T-cell (primary cell): ENCODE measurements at regions not wholly inside any gene's neighbourhood (a gene's known extent, or its start where the extent isn't known, plus 50 kb on each side); places are given as distances from the start of the nearest gene placed in this dataset.

Source experiments
- ATAC-seq, 4 experiments: fragments of 200-7000 bp in 3 of 4; fragments of 150-1000 bp in 1 of 4; cut with Tn5 transposase; replicated peaks in 1 of 4; 1 replicate in 3 of 4; 2 replicates in 1 of 4; pipeline ENCODE4 v1.10.0; 2021; ENCODE audit warnings: moderate library complexity in 3 of 4, mild to moderate bottlenecking in 2 of 4, moderate number of reproducible peaks in 1 of 4
- CTCF ChIA-PET, 2 donors: fragments of 300-600 bp; sonication (Branson Sonifier 250); formaldehyde crosslinking; loops; one replicate each; lab custom pipeline; 2022; ENCODE audit warnings: antibody characterized with exemption in 2 of 2; lab: Charles Lee
- POLR2A ChIA-PET, 2 donors: fragments of 300-600 bp; sonication (Branson Sonifier 250); formaldehyde crosslinking; loops; one replicate each; lab custom pipeline; 2022; ENCODE audit warnings: antibody characterized with exemption in 2 of 2; lab: Charles Lee
- DNase-seq, 35 experiments: peaks; one replicate each; pipeline versions ENCODE4 v3.0.0 to v3.0.0-alpha.2; 2013 to 2023
- H3K27ac ChIP-seq: one replicate; pipeline ENCODE4 v1.5.1; 2013; ENCODE audit warnings: low read length
- H3K27me3 ChIP-seq, 2 experiments: replicated peaks in 1 of 2; 1 replicate in 1 of 2; 2 replicates in 1 of 2; pipeline versions ENCODE4 v1.6.1 to v1.7.0; 2013; ENCODE audit warnings: low read length in 1 of 2, mixed read lengths in 1 of 2; ENCODE audit not compliant: control insufficient read depth in 2 of 2, insufficient read depth in 2 of 2; ENCODE audit errors: extremely low read depth in 1 of 2
- H3K36me3 ChIP-seq, 2 donors: 1 replicate in 1 of 2; 2 replicates in 1 of 2; pipeline versions ENCODE4 v1.6.1 to v1.7.0; 2013; ENCODE audit warnings: low read length in 1 of 2; ENCODE audit not compliant: control insufficient read depth in 2 of 2, insufficient read depth in 1 of 2; ENCODE audit errors: extremely low read depth in 1 of 2
- H3K4me1 ChIP-seq, 2 experiments: 1 replicate in 1 of 2; 2 replicates in 1 of 2; pipeline versions ENCODE4 v1.6.1 to v1.7.0; 2013; ENCODE audit warnings: low read length in 2 of 2, mixed read lengths in 1 of 2; ENCODE audit not compliant: insufficient read depth in 2 of 2, control insufficient read depth in 1 of 2; ENCODE audit errors: extremely low read depth in 1 of 2
- H3K4me3 ChIP-seq, 2 donors: 1 replicate in 1 of 2; 2 replicates in 1 of 2; pipeline versions ENCODE4 v1.5.1 to v1.7.0; 2013; ENCODE audit warnings: mild to moderate bottlenecking in 2 of 2, low read length in 1 of 2, moderate library complexity in 1 of 2; ENCODE audit not compliant: control insufficient read depth in 1 of 2; ENCODE audit errors: extremely low read depth in 1 of 2
- H3K9me3 ChIP-seq: 2 replicates; pipeline ENCODE4 v1.7.0; 2013
- H3K27ac Mint-ChIP-seq, 2 donors: one replicate each; pipeline ENCODE4 v1.8.0; 2020 to 2021; ENCODE audit warnings: mild to moderate bottlenecking in 2 of 2, mixed read lengths in 2 of 2
- H3K27me3 Mint-ChIP-seq, 2 donors: one replicate each; pipeline ENCODE4 v1.8.0; 2021 to 2022; ENCODE audit warnings: mixed read lengths in 2 of 2
- H3K36me3 Mint-ChIP-seq: one replicate; pipeline ENCODE4 v1.8.0; 2021; ENCODE audit warnings: mixed read lengths
- H3K4me1 Mint-ChIP-seq, 3 donors: one replicate each; pipeline ENCODE4 v1.8.0; 2020 to 2022; ENCODE audit warnings: mixed read lengths in 3 of 3, mild to moderate bottlenecking in 1 of 3
- H3K4me3 Mint-ChIP-seq, 3 donors: one replicate each; pipeline ENCODE4 v1.8.0; 2020 to 2022; ENCODE audit warnings: mild to moderate bottlenecking in 3 of 3, mixed read lengths in 3 of 3, moderate library complexity in 3 of 3
- H3K9me3 Mint-ChIP-seq, 3 donors: one replicate each; pipeline ENCODE4 v1.8.0; 2020 to 2022; ENCODE audit warnings: mixed read lengths in 3 of 3
- WGBS: methylation state at CpG from one replicate; pipeline ENCODE4 v1.1.5; 2013; ENCODE audit warnings: missing lambda C conversion rate; ENCODE audit not compliant: insufficient coverage; 5-methylcytosine and 5-hydroxymethylcytosine counted together

DNA sequence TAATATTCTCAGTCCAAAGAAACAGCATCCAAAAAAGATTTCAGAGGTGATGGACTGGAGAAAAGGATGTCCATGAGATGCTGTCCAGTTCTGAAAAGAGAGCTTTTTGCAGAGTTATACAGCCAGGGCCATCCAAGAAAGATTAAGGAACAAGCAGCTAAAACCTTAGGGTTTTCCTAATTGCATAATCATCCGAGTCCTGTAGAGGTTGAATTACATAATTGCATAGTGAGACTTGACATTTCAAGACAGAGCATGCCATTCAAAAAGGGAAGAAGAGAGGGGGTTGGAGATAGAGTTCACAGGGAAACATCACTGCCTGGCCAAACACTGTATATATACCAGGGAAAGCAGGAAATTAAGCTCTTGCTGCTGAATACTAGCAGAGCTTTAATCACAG, 1729.2 kb upstream of the WWC1 start:
- Mint-ChIP-seq H3K27ac (no peak overlapping the region), H3K4me3 (no peak overlapping the region), H3K36me3 (no peaks in the 10 kb centered on the region), H3K27me3 (no peaks in the 10 kb centered on the region), H3K4me1 (no peaks in the 10 kb centered on the region), H3K9me3 (peaks cover 16 to 25% (median 18%) of the 10 kb centered on the region in 3 donors)
- ATAC-seq: no peak
- no peaks in the 10 kb centered on the region for H3K36me3 ChIP-seq
- CTCF ChIA-PET: no interaction called here
- no peak for DNase-seq
- H3K4me3 ChIP-seq: no peak overlapping the region
- no peaks in the 10 kb centered on the region for H3K4me1 ChIP-seq
- POLR2A ChIA-PET: no interaction called here
- H3K27ac ChIP-seq: no peak overlapping the region
- H3K9me3 ChIP-seq: no peaks in the 10 kb centered on the region
- no peaks in the 10 kb centered on the region for H3K27me3 ChIP-seq
- 40% methylated on average over 1 of the region's 1 CpG for WGBS

DNA sequence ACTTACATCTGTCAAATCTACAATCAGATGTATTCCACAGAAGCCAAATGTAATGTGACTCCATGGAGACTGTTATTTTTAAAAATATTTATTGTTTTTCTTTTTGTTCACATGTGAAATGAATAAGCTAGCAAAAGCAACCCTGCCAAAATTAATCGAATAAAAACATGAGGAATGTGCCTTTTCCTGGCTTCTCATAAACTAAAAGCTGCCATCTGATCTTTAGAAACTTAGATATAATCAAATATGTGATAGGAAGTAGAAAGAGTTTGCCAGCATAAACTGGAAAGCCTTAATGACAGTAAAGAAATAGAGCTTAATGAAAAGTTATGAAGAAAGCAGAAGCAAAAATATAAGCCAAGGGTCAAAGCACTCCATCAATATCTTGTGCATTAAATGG, 1724.7 kb upstream of the WWC1 start:
- no peaks in the 10 kb centered on the region for H3K27me3 Mint-ChIP-seq
- H3K27ac Mint-ChIP-seq: no peak overlapping the region
- no peaks in the 10 kb centered on the region for H3K27me3 ChIP-seq
- WGBS: no CpG with 5 or more reads among the region's 1 CpG
- DNase-seq: no peak
- H3K9me3 ChIP-seq: no peaks in the 10 kb centered on the region
- H3K9me3 Mint-ChIP-seq: peaks cover 16 to 23% (median 21%) of the 10 kb centered on the region in 3 donors
- no peak overlapping the region for H3K27ac ChIP-seq
- no peaks in the 10 kb centered on the region for H3K36me3 Mint-ChIP-seq
- H3K4me3 ChIP-seq: no peak overlapping the region
- no peaks in the 10 kb centered on the region for H3K36me3 ChIP-seq
- H3K4me3 Mint-ChIP-seq: no peak overlapping the region
- no peak for ATAC-seq
- ChIA-PET CTCF (no interaction called here), POLR2A (no interaction called here)
- H3K4me1 Mint-ChIP-seq: no peaks in the 10 kb centered on the region
- H3K4me1 ChIP-seq: no peaks in the 10 kb centered on the region

DNA sequence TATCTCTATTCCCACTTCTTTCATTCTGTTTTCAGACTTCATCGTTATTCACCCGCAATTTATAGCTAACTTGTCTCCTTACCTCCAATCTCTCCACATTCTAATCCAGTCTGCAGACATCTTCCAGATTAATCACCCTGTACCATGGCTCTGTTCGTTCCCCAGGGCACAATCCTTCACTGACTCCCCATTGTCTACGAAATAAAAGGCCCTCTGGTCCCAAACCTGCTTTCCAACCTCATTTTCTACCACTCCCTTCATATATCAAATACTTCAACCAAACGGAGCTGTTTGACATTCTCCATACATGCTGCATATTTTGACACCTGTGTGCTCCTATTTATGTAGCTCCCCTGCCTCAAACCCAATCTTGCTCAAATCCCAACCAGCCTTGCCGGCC, 1720.6 kb upstream of the WWC1 start:
- H3K36me3 Mint-ChIP-seq: no peaks in the 10 kb centered on the region
- no peaks in the 10 kb centered on the region for H3K4me1 ChIP-seq
- DNase-seq: no peak
- ChIA-PET CTCF (no interaction called here), POLR2A (no interaction called here)
- H3K4me3 ChIP-seq: no peak overlapping the region
- H3K9me3 ChIP-seq: no peaks in the 10 kb centered on the region
- no peaks in the 10 kb centered on the region for H3K4me1 Mint-ChIP-seq
- no peaks in the 10 kb centered on the region for H3K27me3 ChIP-seq
- no peak for ATAC-seq
- no peak overlapping the region for H3K27ac ChIP-seq
- H3K27me3 Mint-ChIP-seq: no peaks in the 10 kb centered on the region
- no peak overlapping the region for H3K27ac Mint-ChIP-seq
- H3K36me3 ChIP-seq: no peaks in the 10 kb centered on the region
- WGBS: 76% methylated on average over 6 of the region's 6 CpGs
- H3K4me3 Mint-ChIP-seq: no peak overlapping the region
- H3K9me3 Mint-ChIP-seq: peaks cover 19 to 30% (median 25%) of the 10 kb centered on the region in 3 donors

DNA sequence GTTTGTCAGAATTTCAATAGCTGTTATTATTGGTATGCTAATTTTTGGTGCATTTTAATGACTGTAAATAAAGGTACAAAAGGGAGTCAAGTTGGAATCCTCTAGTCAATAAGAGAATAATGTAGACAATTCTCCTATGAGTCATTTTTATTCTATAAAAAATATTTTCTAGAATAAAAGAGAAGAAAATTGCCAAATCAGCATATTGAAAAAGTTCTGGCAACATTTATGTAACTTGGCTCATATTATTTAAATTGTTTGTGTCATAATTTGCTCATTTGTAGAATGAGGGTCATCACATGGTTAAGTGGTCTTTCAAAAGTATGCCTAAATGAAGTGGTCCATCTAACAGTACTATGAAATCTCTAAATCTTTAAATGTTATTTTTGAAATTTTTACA, 1719.8 kb upstream of the WWC1 start:
- no peak for ATAC-seq
- no peak for DNase-seq
- H3K9me3 ChIP-seq: no peaks in the 10 kb centered on the region
- ChIA-PET POLR2A (no interaction called here), CTCF (interaction anchor here (0.6 to 0.8 kb wide), 2 partner anchors 11 to 128 kb away, joined by 3 read pairs; no protein-coding TSS in a partner anchor)
- Mint-ChIP-seq H3K36me3 (no peaks in the 10 kb centered on the region), H3K27ac (no peak overlapping the region), H3K4me3 (no peak overlapping the region), H3K27me3 (no peaks in the 10 kb centered on the region), H3K4me1 (no peaks in the 10 kb centered on the region), H3K9me3 (peaks cover 19 to 31% (median 25%) of the 10 kb centered on the region in 3 donors)
- no peak overlapping the region for H3K4me3 ChIP-seq
- no peaks in the 10 kb centered on the region for H3K36me3 ChIP-seq
- no peaks in the 10 kb centered on the region for H3K4me1 ChIP-seq
- no peaks in the 10 kb centered on the region for H3K27me3 ChIP-seq
- no peak overlapping the region for H3K27ac ChIP-seq

DNA sequence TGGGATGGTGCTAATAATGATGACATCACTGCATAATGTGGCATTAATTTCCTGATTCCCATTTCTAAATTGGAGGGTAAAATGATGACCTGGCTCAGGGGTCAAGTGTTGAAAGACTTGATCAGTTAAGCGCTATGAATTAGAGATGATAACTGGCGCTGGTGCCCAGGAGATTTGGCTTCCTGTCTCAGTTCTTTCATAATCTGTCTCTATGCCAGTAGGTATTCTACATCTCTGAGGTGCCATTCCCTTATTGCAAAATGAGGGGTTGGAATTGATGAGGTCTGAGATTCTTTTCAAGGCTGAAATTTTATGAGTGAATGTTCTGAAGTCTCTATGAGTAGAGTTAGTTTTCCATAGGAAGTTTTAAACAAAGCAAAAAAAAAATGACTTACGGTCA, 1715.1 kb upstream of the WWC1 start:
- CTCF ChIA-PET: no interaction called here
- Mint-ChIP-seq H3K9me3 (peaks cover 13 to 24% (median 17%) of the 10 kb centered on the region in 3 donors), H3K4me3 (no peak overlapping the region), H3K36me3 (no peaks in the 10 kb centered on the region), H3K4me1 (no peaks in the 10 kb centered on the region), H3K27ac (no peak overlapping the region), H3K27me3 (no peaks in the 10 kb centered on the region)
- ATAC-seq: no peak
- no peak for DNase-seq
- POLR2A ChIA-PET: no interaction called here
- Histone ChIP-seq H3K27ac (no peak overlapping the region), H3K36me3 (no peaks in the 10 kb centered on the region), H3K9me3 (no peaks in the 10 kb centered on the region), H3K4me1 (no peaks in the 10 kb centered on the region), H3K4me3 (no peak overlapping the region), H3K27me3 (no peaks in the 10 kb centered on the region)
- WGBS: 100% methylated on average over 1 of the region's 3 CpGs

DNA sequence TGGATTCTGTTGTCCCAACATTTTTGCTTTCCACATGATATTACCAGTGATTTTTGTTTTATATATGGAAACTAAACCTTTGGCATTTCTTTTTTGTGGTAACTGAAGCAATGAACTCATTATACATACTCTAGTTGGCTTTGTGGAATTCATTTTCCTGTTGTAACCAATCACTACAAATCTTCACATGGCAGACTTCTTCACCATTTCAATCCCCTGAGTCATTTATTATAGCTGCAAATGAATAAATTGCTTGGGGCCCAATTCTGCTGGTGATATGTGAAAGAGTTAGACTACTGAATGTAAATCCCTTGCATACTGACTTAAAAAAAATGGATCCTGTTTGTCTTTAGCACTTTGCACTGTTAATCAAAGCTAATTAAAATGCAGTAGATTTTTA, 1709.6 kb upstream of the WWC1 start:
- ChIA-PET CTCF (interaction anchor here in 1 of 2 donors (0.6 kb wide), 1 partner anchor 10 kb away, joined by 3 read pairs; no protein-coding TSS in a partner anchor), POLR2A (no interaction called here)

DNA sequence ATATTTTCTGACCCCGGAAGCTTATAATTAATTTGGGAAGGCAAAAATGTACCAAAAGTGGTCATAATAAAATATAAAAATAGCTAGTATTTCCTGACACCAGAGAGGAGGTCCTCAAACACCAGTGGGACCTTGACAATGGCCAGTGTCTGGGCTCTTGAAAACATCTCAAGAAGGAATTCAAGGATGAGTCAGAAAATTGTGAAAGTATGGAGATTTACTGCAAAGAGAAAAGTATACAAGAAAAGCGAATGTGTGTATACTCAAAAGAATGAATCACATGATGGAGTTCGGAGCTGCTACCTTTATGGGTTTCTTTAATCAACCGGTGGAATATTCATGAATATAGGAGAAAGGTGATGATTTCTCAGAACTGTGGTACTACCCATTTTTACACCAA, 1709.0 kb upstream of the WWC1 start:
- no peak for DNase-seq
- Histone ChIP-seq H3K4me3 (no peak overlapping the region), H3K27me3 (no peaks in the 10 kb centered on the region), H3K36me3 (no peaks in the 10 kb centered on the region), H3K9me3 (no peaks in the 10 kb centered on the region), H3K27ac (no peak overlapping the region), H3K4me1 (no peaks in the 10 kb centered on the region)
- Mint-ChIP-seq H3K27ac (no peak overlapping the region), H3K4me3 (no peak overlapping the region), H3K4me1 (no peaks in the 10 kb centered on the region), H3K9me3 (peaks cover 7 to 16% (median 10%) of the 10 kb centered on the region in 3 donors), H3K36me3 (no peaks in the 10 kb centered on the region), H3K27me3 (no peaks in the 10 kb centered on the region)
- POLR2A ChIA-PET: no interaction called here
- WGBS: no CpG with 5 or more reads among the region's 4 CpGs
- CTCF ChIA-PET: interaction anchor here in 1 of 2 donors (0.6 kb wide), 1 partner anchor 10 kb away, joined by 3 read pairs; no protein-coding TSS in a partner anchor
- no peak for ATAC-seq

More for the DNA sequence above, 1709.6 kb upstream of the WWC1 start:
- DNase-seq (no peak), ATAC-seq (no peak)
- H3K27me3 Mint-ChIP-seq: no peaks in the 10 kb centered on the region
- no peak overlapping the region for H3K27ac ChIP-seq
- H3K4me1 ChIP-seq: no peaks in the 10 kb centered on the region
- H3K9me3 Mint-ChIP-seq: peaks cover 5 to 16% (median 10%) of the 10 kb centered on the region in 3 donors
- H3K27ac Mint-ChIP-seq: no peak overlapping the region
- H3K36me3 Mint-ChIP-seq: no peaks in the 10 kb centered on the region
- H3K27me3 ChIP-seq: no peaks in the 10 kb centered on the region
- no peaks in the 10 kb centered on the region for H3K4me1 Mint-ChIP-seq
- no peak overlapping the region for H3K4me3 Mint-ChIP-seq
- no peaks in the 10 kb centered on the region for H3K36me3 ChIP-seq
- no peak overlapping the region for H3K4me3 ChIP-seq
- no peaks in the 10 kb centered on the region for H3K9me3 ChIP-seq
